ENCODE measurements at regions not wholly inside any gene's neighbourhood (a gene's known extent, or its start where the extent isn't known, plus 50 kb on each side); places are given as distances from the start of the nearest gene placed in this dataset.

GRCh38 chr16:54748611-54749190, 182.0 kb upstream of the IRX5 start:
- TF ChIP-seq, protein P1, sequence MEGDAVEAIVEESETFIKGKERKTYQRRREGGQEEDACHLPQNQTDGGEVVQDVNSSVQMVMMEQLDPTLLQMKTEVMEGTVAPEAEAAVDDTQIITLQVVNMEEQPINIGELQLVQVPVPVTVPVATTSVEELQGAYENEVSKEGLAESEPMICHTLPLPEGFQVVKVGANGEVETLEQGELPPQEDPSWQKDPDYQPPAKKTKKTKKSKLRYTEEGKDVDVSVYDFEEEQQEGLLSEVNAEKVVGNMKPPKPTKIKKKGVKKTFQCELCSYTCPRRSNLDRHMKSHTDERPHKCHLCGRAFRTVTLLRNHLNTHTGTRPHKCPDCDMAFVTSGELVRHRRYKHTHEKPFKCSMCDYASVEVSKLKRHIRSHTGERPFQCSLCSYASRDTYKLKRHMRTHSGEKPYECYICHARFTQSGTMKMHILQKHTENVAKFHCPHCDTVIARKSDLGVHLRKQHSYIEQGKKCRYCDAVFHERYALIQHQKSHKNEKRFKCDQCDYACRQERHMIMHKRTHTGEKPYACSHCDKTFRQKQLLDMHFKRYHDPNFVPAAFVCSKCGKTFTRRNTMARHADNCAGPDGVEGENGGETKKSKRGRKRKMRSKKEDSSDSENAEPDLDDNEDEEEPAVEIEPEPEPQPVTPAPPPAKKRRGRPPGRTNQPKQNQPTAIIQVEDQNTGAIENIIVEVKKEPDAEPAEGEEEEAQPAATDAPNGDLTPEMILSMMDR (IDR thresholded peaks at IDR 0.05): no peak
- TF ChIP-seq POLR2A (IDR thresholded peaks at IDR 0.05): no peak
